CD4-positive, alpha-beta T cell (primary cell): ENCODE measurements at regions not wholly inside any gene's neighbourhood (a gene's known extent, or its start where the extent isn't known, plus 50 kb on each side); places are given as distances from the start of the nearest gene placed in this dataset.

Experiments
- ATAC-seq: fragments of 200-7000 bp; cut with Tn5 transposase; one replicate; pipeline ENCODE4 v1.10.0; 2022; ENCODE audit warnings: mild to moderate bottlenecking; ENCODE audit not compliant: poor library complexity
- CTCF ChIA-PET: fragments of 350-600 bp; sonication (Branson Sonifier 250); formaldehyde crosslinking; loops from one replicate; lab custom pipeline; 2021; ENCODE audit warnings: antibody characterized with exemption, inconsistent platforms; lab: Charles Lee
- POLR2A ChIA-PET: fragments of 350-600 bp; sonication (Branson Sonifier 250); formaldehyde crosslinking; loops from one replicate; lab custom pipeline; 2021; ENCODE audit warnings: antibody characterized with exemption, inconsistent platforms; lab: Charles Lee
- DNase-seq, 14 experiments: peaks; one replicate each; pipeline ENCODE4 v3.0.0-alpha.2; 2013 to 2020; ENCODE audit warnings: mixed read lengths in 2 of 14
- H3K27ac ChIP-seq, 2 donors: one replicate each; pipeline versions ENCODE4 v1.5.1 to v1.7.0; 2013; ENCODE audit warnings: low read length in 2 of 2, low read depth in 1 of 2, mild to moderate bottlenecking in 1 of 2
- H3K27me3 ChIP-seq, 2 experiments: 1 replicate in 1 of 2; 2 replicates in 1 of 2; pipeline versions ENCODE4 v1.6.1 to v1.7.0; 2013; ENCODE audit warnings: low read length in 2 of 2, control low read depth in 1 of 2, mild to moderate bottlenecking in 1 of 2, moderate library complexity in 1 of 2; ENCODE audit not compliant: insufficient read depth in 2 of 2, control insufficient read depth in 1 of 2
- H3K36me3 ChIP-seq: one replicate; pipeline ENCODE4 v1.6.1; 2013; ENCODE audit warnings: low read length, control low read depth; ENCODE audit not compliant: insufficient read depth
- H3K4me1 ChIP-seq: one replicate; pipeline ENCODE4 v1.6.1; 2013; ENCODE audit warnings: low read length, control low read depth; ENCODE audit not compliant: insufficient read depth
- H3K4me3 ChIP-seq: one replicate; pipeline ENCODE4 v1.5.1; 2013; ENCODE audit warnings: mild to moderate bottlenecking, low read length, moderate library complexity
- H3K9me3 ChIP-seq, 2 experiments: 1 replicate in 1 of 2; 2 replicates in 1 of 2; pipeline versions ENCODE4 v1.6.1 to v1.7.0; 2013; ENCODE audit warnings: low read length in 2 of 2, mild to moderate bottlenecking in 2 of 2, control low read depth in 1 of 2, moderate library complexity in 1 of 2; ENCODE audit not compliant: control insufficient read depth in 1 of 2, insufficient read depth in 1 of 2
- H3K27ac Mint-ChIP-seq: one replicate; pipeline ENCODE4 v1.8.0; 2020; ENCODE audit warnings: mixed read lengths
- H3K27me3 Mint-ChIP-seq: one replicate; pipeline ENCODE4 v1.8.0; 2021; ENCODE audit warnings: mixed read lengths
- H3K36me3 Mint-ChIP-seq: one replicate; pipeline ENCODE4 v1.8.0; 2021; ENCODE audit warnings: low read depth, mixed read lengths
- H3K4me1 Mint-ChIP-seq: one replicate; pipeline ENCODE4 v1.8.0; 2021; ENCODE audit warnings: low read depth, mixed read lengths
- H3K4me3 Mint-ChIP-seq: one replicate; pipeline ENCODE4 v1.8.0; 2020; ENCODE audit warnings: mild to moderate bottlenecking, mixed read lengths
- H3K9me3 Mint-ChIP-seq: one replicate; pipeline ENCODE4 v1.8.0; 2020; ENCODE audit warnings: mixed read lengths
- CTCF ChIP-seq: fragments of 200-600 bp; IDR thresholded peaks from one replicate; pipeline ENCODE4 v1.8.0; 2022; ENCODE audit warnings: antibody characterized with exemption, mild to moderate bottlenecking
- intact Hi-C, 2 experiments: fragments of 100-400 bp; cut with DNase I in 1 of 2; cut with micrococcal nuclease in 1 of 2; formaldehyde crosslinking; loops; one replicate each; pipeline versions ENCODE4 v1.15.1 to v1.9.0; 2023 to 2025; cut with DNase I, micrococcal nuclease

- ATAC-seq = no peak
- intact Hi-C loops = no loop called here
- no peak overlapping the region for H3K27ac Mint-ChIP-seq
- Histone ChIP-seq H3K36me3 (no peaks in the 10 kb centered on the region), H3K4me3 (no peak overlapping the region), H3K9me3 (no peaks in the 10 kb centered on the region), H3K27ac (no peak overlapping the region), H3K4me1 (no peaks in the 10 kb centered on the region), H3K27me3 (no peaks in the 10 kb centered on the region)
- POLR2A ChIA-PET = no interaction called here
- no peaks in the 10 kb centered on the region for H3K4me1 Mint-ChIP-seq
- TF ChIP-seq CTCF = no peak
- no peaks in the 10 kb centered on the region for H3K27me3 Mint-ChIP-seq
- CTCF ChIA-PET = interaction anchor here (0.6 kb wide), 1 partner anchor 23 kb away, joined by 3 read pairs; no protein-coding TSS in a partner anchor
- peaks cover 11% of the 10 kb centered on the region for H3K9me3 Mint-ChIP-seq
- no peaks in the 10 kb centered on the region for H3K36me3 Mint-ChIP-seq
- no peak overlapping the region for H3K4me3 Mint-ChIP-seq
- no peak for DNase-seq
Observed at GRCh38 chr9:116032683-116033440, 120.7 kb upstream of the PAPPA start.

- Histone ChIP-seq H3K4me1 (no peaks in the 10 kb centered on the region), H3K4me3 (no peak overlapping the region), H3K27ac (no peak overlapping the region), H3K27me3 (no peaks in the 10 kb centered on the region), H3K9me3 (no peaks in the 10 kb centered on the region), H3K36me3 (no peaks in the 10 kb centered on the region)
- H3K27ac Mint-ChIP-seq = no peak overlapping the region
- intact Hi-C loops = no loop called here
- ChIA-PET CTCF (no interaction called here), POLR2A (no interaction called here)
- no peak for ATAC-seq
- DNase-seq = no peak
- peaks cover 4% of the 10 kb centered on the region for H3K9me3 Mint-ChIP-seq
- H3K36me3 Mint-ChIP-seq = no peaks in the 10 kb centered on the region
- H3K4me1 Mint-ChIP-seq = no peaks in the 10 kb centered on the region
- H3K4me3 Mint-ChIP-seq = no peak overlapping the region
- no peak for TF ChIP-seq CTCF
- no peaks in the 10 kb centered on the region for H3K27me3 Mint-ChIP-seq
Observed at GRCh38 chr9:116039312-116039711, 114.3 kb upstream of the PAPPA start.

GRCh38 chr9:116039893-116040292 is 113.7 kb upstream of the PAPPA start:
- H3K9me3 ChIP-seq = peaks cover 0 to 4% of the 10 kb centered on the region in 2 experiments
- no peaks in the 10 kb centered on the region for H3K27me3 Mint-ChIP-seq
- H3K4me3 Mint-ChIP-seq = no peak overlapping the region
- H3K27ac ChIP-seq = no peak overlapping the region
- no peak for TF ChIP-seq CTCF
- H3K36me3 ChIP-seq = no peaks in the 10 kb centered on the region
- intact Hi-C loops = no loop called here
- H3K27ac Mint-ChIP-seq = no peak overlapping the region
- no peaks in the 10 kb centered on the region for H3K36me3 Mint-ChIP-seq
- no peaks in the 10 kb centered on the region for H3K4me1 ChIP-seq
- H3K27me3 ChIP-seq = no peaks in the 10 kb centered on the region
- no peak overlapping the region for H3K4me3 ChIP-seq
- ChIA-PET POLR2A (no interaction called here), CTCF (no interaction called here)
- H3K9me3 Mint-ChIP-seq = peaks cover 5% of the 10 kb centered on the region
- ATAC-seq (no peak), DNase-seq (no peak)
- H3K4me1 Mint-ChIP-seq = no peaks in the 10 kb centered on the region
